Skeletal muscle cell (primary cell): ENCODE measurements at regions not wholly inside any gene's neighbourhood (a gene's known extent, or its start where the extent isn't known, plus 50 kb on each side); places are given as distances from the start of the nearest gene placed in this dataset.
"Not testable (repeated sequence)": the region's sequence is repeated elsewhere in the genome, so short reads cannot be mapped to it uniquely, and the experiment has no call there.

Experiments used
- DNase-seq: peaks from one replicate; pipeline ENCODE4 v3.0.0-alpha.2; 2010; ENCODE audit warnings: low read depth
- H3K4me3 ChIP-seq: 2 replicates; pipeline ENCODE4 v1.5.1; 2011; ENCODE audit warnings: low read depth, mild to moderate bottlenecking, control low read depth, low read length, moderate library complexity

DNA sequence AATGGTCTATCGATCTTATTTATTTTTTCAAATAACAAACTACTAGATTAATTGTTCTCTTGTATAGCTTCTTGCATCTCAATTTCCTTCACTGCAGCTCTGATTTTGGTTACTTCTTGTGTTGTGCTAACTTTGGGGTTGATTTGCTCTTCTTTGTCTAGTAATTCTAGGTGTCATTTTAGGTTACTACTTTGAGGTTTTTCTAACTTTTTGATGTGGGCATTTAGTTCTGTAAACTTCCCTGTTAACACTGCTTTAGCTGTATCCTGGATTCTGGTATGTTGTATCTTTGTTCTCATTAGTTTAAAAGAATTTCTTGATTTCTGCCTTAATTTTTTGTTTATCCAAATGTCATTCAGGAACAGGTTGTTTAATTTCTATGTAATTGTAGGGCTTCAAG, 1188.0 kb downstream of the DNAJB9 start:
- DNase-seq: no peak
- no peak overlapping the region for H3K4me3 ChIP-seq

DNA sequence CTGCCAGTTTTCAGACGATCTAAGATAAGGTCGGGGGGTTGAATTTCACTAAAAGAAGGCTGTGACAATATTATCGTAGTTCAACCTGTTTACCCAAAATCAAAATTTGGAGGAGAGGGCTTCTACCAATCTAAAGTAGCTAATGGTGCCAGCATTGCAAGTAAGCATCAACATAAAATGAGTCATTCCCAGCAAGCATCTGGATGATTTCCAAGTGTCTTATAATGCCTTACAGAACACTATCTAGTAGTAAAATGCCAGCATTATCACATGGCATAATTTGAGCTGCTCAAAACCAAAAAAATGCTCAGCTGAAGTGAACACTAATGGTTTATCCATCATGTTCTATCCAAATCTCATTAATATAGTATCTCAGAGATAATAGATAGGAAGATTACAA, 1193.9 kb downstream of the DNAJB9 start:
- H3K4me3 ChIP-seq: no peak overlapping the region
- DNase-seq: no peak

DNA sequence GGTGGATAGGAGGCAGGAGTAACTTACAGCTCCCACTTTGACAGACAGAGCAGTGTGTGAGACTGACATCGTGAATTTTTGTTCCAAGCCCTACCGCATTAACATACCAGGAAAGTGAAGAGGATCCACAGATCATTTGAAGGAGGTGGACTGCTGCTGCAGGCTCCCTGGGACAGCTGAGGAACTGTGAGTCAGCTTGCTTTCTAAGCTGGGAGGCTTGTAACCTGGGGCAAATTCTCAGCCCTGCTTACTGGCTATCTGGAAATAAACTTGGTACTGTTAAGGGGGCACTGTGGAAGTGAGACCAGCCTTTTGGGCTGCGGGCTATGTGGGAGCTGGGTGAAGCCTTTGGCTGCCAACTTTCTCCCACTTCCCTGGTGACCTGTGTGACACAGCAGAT, 1202.5 kb downstream of the DNAJB9 start:
- DNase-seq: no peak
- no peak overlapping the region for H3K4me3 ChIP-seq

DNA sequence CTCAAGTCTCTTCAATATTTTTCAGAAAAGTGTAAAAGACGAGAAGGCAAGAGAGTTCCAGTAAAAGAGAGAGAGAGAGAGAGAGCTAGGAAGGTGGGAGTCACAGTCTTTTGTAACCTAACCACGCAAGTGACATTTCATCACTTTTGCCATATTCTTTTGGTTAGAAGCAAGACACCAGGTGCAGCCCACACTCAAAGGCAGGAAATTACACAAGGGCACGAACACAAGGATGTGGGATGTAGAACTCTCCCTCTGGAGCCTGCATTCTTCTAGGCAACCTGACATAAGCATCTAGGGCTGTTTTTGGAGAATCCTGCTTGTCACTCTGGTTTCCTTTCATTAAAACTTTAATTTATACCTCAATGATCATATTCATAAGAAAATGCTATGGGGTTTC, 1213.1 kb downstream of the DNAJB9 start:
- H3K4me3 ChIP-seq: no peak overlapping the region

DNA sequence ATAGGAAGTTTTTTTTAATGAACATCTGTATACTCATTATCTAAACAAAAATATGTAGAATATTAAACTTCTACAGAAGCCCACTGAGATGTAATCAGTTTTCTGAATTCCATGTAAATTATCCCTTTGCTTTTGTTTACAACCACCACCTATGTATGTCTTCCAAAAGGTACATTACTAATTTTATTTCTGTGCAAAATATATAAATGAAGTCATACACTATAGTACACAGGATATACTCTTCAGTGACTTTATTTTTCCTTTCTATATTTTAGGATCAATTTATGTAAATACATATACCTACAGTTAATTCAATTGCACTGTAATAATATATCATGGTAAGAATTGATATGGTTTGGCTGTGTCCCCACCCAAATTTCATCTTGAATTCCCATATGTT, 1236.9 kb downstream of the DNAJB9 start:
- no peak for DNase-seq
- no peak overlapping the region for H3K4me3 ChIP-seq

More for the DNA sequence above, 1213.1 kb downstream of the DNAJB9 start:
- DNase-seq: no peak

DNA sequence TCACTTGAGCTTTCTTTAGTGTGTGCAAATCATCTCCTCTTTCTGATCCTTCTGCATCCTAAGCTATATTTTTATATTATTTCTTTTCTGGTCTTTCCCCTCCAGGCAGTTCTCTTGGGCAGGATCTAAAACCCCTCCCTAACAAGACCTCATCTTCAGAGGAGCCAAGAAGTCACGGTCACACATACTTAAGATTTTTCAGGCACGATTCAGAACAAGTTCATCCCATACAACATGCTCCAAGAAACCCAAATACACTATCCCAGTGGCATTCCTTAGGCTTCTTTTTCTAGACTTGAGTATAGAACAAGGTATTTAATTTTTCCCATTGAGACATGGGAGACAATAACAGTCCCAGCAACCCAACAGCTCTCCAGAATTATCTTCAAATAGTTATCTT, 1251.5 kb downstream of the DNAJB9 start:
- no peak for DNase-seq

DNA sequence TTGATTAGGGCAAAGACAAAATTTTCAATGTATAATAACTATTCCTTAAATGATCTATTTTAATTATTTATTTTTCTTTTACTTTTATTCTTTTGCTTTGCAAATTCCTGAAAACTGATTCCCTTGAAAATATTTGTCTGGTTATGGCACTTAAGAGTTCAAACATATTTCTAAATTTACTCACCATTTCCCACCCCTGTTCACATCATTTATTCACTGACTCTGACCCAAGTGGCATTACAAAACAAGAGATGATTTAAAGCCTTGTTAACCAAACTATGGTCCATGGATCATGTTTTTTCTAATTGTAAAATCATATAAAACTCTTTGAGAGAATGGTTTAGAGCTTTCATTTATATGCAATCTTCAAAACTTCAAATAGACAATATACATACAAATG, 1256.1 kb upstream of the LRRN3 start:
- DNase-seq: no peak
- no peak overlapping the region for H3K4me3 ChIP-seq

More for the DNA sequence above, 1251.5 kb downstream of the DNAJB9 start:
- no peak overlapping the region for H3K4me3 ChIP-seq

DNA sequence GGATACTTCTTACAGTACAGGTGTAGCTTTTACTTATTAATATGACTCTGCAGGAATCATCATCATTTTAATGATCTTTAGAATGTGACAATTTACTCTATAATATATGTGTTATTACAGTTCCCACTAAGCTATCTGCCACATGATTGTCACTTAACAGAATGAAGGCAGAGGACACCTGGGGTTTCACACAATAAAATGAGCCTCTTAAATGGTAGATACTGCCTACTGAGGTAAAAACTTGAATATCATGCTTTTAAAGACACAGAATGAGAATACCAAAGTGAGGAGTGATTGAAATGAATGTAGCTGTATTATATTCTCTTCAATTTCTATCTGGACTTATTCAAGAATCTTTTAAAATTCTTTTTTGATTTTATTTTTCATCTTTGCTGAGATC, 1255.3 kb upstream of the LRRN3 start:
- no peak for DNase-seq
- H3K4me3 ChIP-seq: no peak overlapping the region

DNA sequence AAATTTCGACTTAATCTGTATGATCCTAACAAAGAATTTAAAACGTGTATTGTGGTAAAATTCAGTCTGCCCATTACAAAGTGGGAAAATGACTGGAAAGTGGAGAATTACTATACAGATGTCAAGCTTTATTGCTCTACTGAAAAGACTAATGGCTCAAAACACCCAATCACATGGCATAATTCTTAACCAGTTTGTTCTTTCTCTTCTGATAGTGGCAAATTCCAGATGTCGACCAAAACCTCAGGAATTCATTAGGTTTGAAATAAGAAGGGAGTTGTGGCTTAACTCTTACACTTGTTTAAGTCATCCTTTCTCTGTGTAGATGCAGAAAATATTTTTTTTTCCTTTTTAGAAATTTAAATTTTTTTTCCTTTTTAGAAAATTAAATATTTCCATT, 1254.9 kb upstream of the LRRN3 start:
- no peak overlapping the region for H3K4me3 ChIP-seq
- no peak for DNase-seq

DNA sequence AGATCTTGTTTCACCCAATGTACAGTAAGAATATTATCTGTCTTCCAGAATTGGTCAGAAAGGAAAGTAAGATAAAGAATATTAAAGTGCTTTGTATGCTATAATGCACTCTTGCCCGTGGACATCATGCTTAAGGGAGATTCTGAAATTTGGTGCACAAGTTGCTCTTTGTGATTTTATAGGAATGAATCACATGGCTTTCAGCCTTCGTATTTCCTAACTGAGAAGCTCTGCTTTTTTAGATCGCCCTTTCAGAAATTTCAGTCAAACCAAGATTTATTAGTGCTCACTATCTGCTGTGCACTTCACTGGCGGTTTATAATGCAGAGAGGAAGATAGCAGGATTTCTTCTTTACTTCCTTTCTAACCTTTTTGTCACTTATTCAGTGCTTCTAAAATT, 1248.5 kb upstream of the LRRN3 start:
- no peak overlapping the region for H3K4me3 ChIP-seq
- no peak for DNase-seq

DNA sequence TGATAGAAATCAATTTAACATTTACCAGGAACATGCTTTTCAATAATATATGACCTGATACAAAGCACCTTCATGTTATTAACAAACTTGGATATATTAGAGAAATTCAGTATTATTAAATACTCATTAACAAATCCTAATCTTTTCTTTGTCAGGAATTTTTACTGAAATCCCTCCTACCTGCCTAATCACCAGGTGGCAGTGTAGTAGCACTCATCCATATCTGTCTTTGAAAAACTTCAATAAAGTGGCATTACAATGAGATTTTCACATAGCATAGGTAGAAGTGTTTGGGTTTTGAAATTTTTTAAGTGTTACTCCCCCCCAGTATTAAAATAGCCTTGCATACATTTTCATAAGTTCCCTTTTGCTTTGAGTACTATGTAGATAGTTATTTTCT, 1246.6 kb upstream of the LRRN3 start:
- H3K4me3 ChIP-seq: no peak overlapping the region
- DNase-seq: no peak

DNA sequence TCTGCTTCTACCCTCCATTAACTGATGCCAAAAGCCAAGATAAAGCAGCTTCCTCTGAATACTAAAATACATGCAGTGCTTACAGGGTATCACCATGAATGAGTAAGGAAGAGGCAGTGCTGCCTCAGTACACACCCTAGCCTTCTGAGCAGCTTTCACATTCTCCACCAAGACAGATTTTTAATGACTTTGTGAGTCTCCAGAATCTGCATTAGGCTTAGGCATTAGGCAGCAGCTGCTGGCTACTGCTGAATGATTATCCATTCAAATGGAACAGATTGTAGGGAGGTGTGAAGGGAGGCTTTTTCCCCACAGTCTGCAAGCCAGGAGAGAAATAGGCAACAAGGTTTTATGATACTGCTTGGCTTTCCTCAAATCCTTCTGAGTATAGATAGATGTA, 1226.7 kb upstream of the LRRN3 start:
- no peak overlapping the region for H3K4me3 ChIP-seq
- no peak for DNase-seq

DNA sequence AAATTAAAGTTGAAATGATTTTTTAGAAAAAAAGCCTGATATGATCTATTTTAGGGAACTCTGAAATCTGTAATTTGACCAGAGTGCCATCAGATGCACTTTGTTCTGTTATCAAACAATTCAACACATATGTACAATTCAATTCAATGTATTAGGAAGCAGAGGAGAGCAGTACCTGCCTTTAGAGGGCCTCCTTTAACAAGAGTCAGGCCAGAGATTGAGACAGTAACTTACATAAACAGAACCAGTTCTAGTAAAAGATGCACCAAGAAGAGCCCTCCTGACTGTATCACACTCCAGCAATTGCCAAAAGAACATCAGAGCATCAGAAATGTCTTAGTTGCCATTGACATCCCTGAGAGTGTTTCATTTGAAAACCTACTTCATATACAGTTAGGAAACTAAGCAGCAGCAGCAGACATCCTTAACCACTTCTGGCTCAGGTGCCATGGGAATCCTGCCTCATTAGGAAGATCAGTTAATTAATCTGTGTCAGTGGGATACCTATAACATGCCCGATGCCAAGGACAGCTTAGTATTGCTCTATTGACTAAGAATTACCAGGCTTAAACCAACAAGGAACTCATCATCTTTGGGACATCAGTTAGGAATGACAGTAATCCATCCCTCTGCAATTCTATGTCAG, 1222.6 kb upstream of the LRRN3 start:
- no peak for DNase-seq
- no peak overlapping the region for H3K4me3 ChIP-seq

DNA sequence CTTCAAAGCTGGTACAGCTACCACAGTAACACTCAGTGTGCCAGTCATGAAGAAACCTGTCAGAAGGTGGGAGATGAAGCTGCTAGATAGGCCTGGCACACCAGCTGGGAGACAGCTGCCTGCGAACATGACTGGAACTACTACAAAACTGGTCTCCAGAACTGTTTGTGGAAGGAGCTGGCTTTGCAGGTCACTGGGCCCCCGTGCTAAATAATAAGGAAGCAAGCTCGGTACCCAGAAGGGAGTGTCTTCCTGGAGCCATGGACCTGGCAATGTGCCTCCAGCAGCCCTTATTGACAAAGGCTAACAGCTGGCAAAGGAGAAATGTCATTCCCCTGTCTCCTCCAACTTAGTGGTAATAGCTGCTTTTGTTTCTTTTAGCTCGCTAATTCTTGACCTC, 1217.6 kb upstream of the LRRN3 start:
- H3K4me3 ChIP-seq: no peak overlapping the region
- no peak for DNase-seq

DNA sequence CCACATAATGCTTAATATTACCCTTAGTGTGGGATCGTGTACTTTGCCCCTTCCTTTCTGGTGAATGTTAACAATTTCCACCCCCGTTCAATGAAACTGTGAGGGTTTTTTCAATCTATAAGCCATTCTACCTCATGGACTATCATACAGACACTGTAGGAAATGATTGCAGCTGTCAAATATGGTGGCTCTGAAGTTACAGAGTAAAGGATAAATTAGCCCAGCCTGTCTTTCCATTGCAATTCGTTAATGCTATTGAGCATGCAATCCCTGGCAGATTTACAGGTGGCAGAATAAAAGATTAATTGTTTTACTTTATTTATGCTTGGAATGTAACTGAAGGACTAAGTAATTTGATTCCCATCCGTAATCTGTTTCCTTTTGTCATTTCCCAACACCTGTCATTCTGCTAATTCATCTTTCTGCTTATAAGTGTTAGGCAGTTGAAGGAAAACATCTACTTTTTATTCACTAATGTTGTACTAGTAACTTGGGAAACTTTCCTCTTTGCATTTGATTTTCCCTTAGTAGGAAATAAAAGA, 1211.6 kb upstream of the LRRN3 start:
- H3K4me3 ChIP-seq: no peak overlapping the region
- no peak for DNase-seq

DNA sequence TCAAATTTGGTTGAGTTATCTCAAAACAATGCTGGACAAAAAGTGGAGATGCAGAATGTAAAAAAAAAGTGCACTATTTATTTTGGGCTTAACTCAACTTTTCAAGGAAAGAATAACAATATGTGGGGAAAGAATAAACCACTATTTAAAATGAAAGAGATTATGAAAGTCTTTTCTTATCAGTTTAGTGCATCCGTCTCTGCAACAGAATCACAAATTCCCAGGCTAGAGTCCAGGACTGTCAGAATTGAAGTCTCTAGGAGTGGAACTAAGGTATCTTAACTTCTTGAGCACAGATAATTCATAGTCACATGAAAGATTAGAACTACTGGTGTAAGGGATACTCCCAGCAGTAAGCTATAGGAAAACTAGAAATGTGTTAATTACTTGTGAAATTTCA, 1200.3 kb upstream of the LRRN3 start:
- no peak overlapping the region for H3K4me3 ChIP-seq
- no peak for DNase-seq

DNA sequence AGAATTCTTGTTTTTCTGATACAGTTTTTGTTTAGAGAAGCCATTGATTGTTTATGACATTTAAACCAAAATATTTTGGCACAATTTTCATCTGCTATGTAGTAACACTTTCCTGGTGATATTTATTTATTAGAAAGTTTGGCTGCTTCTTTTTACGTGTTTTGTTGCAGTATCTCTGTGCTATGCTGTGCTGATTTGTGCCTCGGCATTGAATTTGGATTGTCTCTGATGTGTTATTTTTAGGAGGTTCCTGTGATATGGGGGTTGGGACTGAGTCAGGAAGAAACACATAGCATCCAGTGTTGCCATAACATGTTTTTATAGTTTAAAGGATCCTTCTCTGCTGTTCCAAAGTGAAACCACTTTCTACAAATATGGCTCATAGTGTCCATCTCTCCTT, 1197.7 kb upstream of the LRRN3 start:
- no peak overlapping the region for H3K4me3 ChIP-seq
- DNase-seq: no peak

DNA sequence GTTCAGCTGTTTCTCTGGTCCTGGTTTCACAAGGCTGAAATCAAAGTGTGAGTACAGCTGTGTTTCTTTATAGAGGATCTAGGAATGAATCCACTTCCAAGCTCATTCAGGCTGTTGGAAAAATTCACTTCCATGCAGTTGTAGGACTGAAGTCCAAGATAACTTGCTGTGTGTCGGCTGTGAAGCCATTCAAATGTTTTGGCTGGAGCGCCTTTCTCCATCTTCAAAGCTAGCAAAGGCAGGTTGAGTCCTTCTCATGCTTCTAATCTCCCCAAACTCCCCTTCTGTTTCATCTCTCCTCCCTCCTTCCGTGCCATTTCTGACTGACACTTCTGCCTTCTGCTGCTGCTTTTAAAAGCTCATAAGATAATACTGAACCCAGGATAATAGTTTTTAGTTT, 1195.4 kb upstream of the LRRN3 start:
- no peak overlapping the region for H3K4me3 ChIP-seq
- DNase-seq: no peak

DNA sequence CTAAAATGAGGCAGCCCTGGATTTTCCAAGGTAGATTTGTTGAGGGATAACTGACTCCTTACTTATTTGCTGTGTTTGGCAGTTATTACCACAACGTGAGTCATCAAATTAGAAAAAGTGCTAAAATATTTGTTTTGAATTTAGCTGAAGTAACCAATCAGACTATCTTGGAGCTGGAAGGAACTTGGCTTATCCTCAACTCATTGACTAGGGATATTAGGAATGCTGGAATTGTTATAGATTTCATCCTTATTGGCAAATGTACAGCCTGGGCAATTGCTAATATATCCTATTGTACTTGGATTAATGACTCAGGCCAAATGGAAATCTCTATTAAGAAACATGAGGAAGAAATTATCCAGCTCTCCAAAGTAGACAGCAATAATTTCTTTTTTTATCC, 1189.0 kb upstream of the LRRN3 start:
- no peak for DNase-seq
- H3K4me3 ChIP-seq: no peak overlapping the region

DNA sequence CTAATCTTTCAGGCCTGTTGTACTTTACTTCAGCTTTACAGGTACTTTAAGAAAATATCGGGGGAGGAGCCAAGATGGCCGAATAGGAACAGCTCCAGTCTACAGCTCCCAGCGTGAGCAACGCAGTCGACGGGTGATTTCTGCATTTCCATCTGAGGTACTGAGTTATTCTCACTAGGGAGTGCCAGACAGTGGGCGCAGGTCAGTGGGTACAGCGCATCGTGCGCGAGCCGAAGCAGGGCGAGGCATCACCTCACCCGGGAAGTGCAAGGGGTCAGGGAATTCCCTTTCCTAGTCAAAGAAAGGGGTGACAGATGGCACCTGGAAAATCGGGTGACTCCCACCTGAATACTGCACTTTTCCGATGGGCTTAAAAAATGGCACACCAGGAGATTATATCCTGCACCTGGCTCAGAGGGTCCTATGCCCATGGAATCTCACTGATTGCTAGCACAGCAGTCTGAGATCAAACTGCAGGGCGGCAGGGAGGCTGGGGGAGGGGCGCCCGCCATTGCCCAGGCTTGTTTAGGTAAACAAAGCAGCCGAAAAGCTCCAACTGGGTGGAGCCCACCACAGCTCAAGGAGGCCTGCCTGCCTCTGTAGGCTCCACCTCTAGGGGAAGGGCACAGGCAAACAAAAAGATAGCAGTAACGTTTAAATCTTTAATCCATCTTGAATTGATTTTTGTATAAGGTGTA, 1185.4 kb upstream of the LRRN3 start:
- not testable (repeated sequence) for DNase-seq, H3K4me3 ChIP-seq

DNA sequence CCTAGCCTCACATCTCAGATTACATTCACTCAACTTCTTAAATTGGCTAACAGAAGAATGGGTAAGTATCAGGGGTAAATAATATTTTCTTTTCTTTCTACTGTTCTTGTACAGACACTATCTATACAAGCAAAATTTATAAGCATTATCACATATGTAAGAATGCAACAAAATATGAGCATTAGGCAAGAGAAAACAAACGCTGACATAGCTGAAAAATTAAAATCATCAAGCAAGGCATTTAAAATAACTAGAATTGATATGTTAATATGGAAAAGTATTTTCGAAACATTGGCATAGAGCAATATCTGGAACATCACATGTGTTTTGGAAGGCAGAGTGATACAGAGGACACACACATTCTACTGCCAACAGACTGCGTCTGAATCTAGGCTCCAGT, 1175.3 kb upstream of the LRRN3 start:
- no peak for DNase-seq
- no peak overlapping the region for H3K4me3 ChIP-seq
